Pancreas (tissue), 10 donors: ENCODE measurements at regions not wholly inside any gene's neighbourhood (a gene's known extent, or its start where the extent isn't known, plus 50 kb on each side); places are given as distances from the start of the nearest gene placed in this dataset.

Experiments
- ATAC-seq, 4 donors: fragments of 200-7000 bp; cut with Tn5 transposase; one replicate each; pipeline versions ENCODE4 v1.8.0 to v1.9.1; 2020; ENCODE audit warnings: mild to moderate bottlenecking in 4 of 4, moderate library complexity in 4 of 4
- DNase-seq, 6 donors: peaks; one replicate each; pipeline ENCODE4 v3.0.0-alpha.2; 2020
- FAIRE-seq: peaks from 2 replicates; lab custom pipeline; 2012; peaks lifted over from hg19 to GRCh38; lab: Jason Lieb, UNC
- H3K27ac ChIP-seq, 4 donors: fragments of 200-600 bp; sonication (generic); 1 replicate in 3 of 4; 2 replicates in 1 of 4; pipeline versions ENCODE4 v1.5.0 to v1.8.0; 2020
- H3K27me3 ChIP-seq, 4 donors: fragments of 200-600 bp; one replicate each; pipeline ENCODE4 v1.8.0; 2021
- H3K36me3 ChIP-seq, 3 donors: fragments of 200-600 bp; sonication (generic) in 1 of 3; one replicate each; pipeline versions ENCODE4 v1.5.0 to v1.8.0; 2020 to 2021
- H3K4me1 ChIP-seq, 3 donors: fragments of 200-600 bp; one replicate each; pipeline ENCODE4 v1.8.0; 2021
- H3K4me3 ChIP-seq, 4 donors: fragments of 200-600 bp; sonication (generic) in 2 of 4; one replicate each; pipeline versions ENCODE4 v1.5.0 to v1.8.0; 2020 to 2021
- H3K9me3 ChIP-seq, 4 donors: fragments of 200-600 bp; one replicate each; pipeline ENCODE4 v1.8.0; 2021
- CTCF ChIP-seq, 4 donors: fragments of 200-600 bp; sonication (generic) in 3 of 4; IDR thresholded peaks; one replicate each; pipeline versions ENCODE4 v1.5.0 to v1.8.0; 2021; ENCODE audit warnings: antibody characterized with exemption in 4 of 4
- WGBS, 2 donors: extraction: QIAGEN DNeasy Blood & Tissue Kit; methylation state at CpG; one replicate each; pipeline ENCODE4 v1.1.7; 2013; 5-methylcytosine and 5-hydroxymethylcytosine counted together
- intact Hi-C, 3 donors: fragments of 100-400 bp; cut with DNase I; formaldehyde crosslinking; loops; one replicate each; pipeline versions ENCODE4 v1.11.1 to v1.14.2; 2022
- donor health status: healthy with polysubstance abuse.
- donor health status: DM: no; HTN: no; CAD: no; lungs with moderate emphysema.
- donor health status: DM: no; HTN: no; CAD: no.
- donor health status: control.
- donor health status: control.
- donor health status: Bipolar disorder and iron deficiency.
- donor health status: DM: yes; HTN: yes; CAD: no.
- donor health status: DM: no; HTN: no; CAD: no.
- donor health status: DM: no; HTN: no; CAD: no.
- donor health status: DM: yes; HTN: yes; CAD: no.

- H3K9me3 ChIP-seq: no peaks in the 10 kb centered on the region
- H3K27me3 ChIP-seq: no peaks in the 10 kb centered on the region
- no peak overlapping the region for H3K4me3 ChIP-seq
- intact Hi-C loops: loop anchor here in 1 of 3 donors (10.0 kb wide), 1 partner anchor 258 kb away; no protein-coding TSS in a partner anchor
- H3K27ac ChIP-seq: no peak overlapping the region
- DNase-seq (no peak), FAIRE-seq (no peak), ATAC-seq (no peak)
- H3K4me1 ChIP-seq: no peaks in the 10 kb centered on the region
- no peaks in the 10 kb centered on the region for H3K36me3 ChIP-seq
- no peak for TF ChIP-seq CTCF (IDR thresholded peaks at IDR 0.05)
- WGBS, 2 donors: 56 to 69% methylated on average over 3 of the region's 3 CpGs
Measured at GRCh38 chr7:24406789-24407299, 122.9 kb downstream of the NPY start.

- DNase-seq: no peak
- Histone ChIP-seq H3K4me1 (no peaks in the 10 kb centered on the region), H3K9me3 (no peaks in the 10 kb centered on the region), H3K27ac (no peak overlapping the region), H3K4me3 (no peak overlapping the region), H3K36me3 (no peaks in the 10 kb centered on the region), H3K27me3 (no peaks in the 10 kb centered on the region)
- FAIRE-seq: no peak
- intact Hi-C loops: loop anchor here in 1 of 3 donors (10.0 kb wide), 1 partner anchor 257 kb away; no protein-coding TSS in a partner anchor
- no peak for TF ChIP-seq CTCF (IDR thresholded peaks at IDR 0.05)
- no peak for ATAC-seq
- 60 to 79% methylated on average over 1 of the region's 1 CpG for WGBS, 2 donors
Measured at GRCh38 chr7:24407965-24408364, 124.0 kb downstream of the NPY start.

- intact Hi-C loops: loop anchor here in 1 of 3 donors (10.0 kb wide), 1 partner anchor 256 kb away; no protein-coding TSS in a partner anchor
- H3K27me3 ChIP-seq: no peaks in the 10 kb centered on the region
- no peak overlapping the region for H3K4me3 ChIP-seq
- no peaks in the 10 kb centered on the region for H3K36me3 ChIP-seq
- H3K9me3 ChIP-seq: no peaks in the 10 kb centered on the region
- no peak for ATAC-seq
- FAIRE-seq: no peak
- no peak for DNase-seq
- H3K27ac ChIP-seq: no peak overlapping the region
- H3K4me1 ChIP-seq: no peaks in the 10 kb centered on the region
- 83 to 90% methylated on average over 9 of the region's 9 CpGs for WGBS, 2 donors
- TF ChIP-seq CTCF (IDR thresholded peaks at IDR 0.05): no peak
Measured at GRCh38 chr7:24408798-24409430, 124.9 kb downstream of the NPY start.

GRCh38 chr7:24409431-24410024, 125.5 kb downstream of the NPY start:
- FAIRE-seq (no peak), DNase-seq (no peak), ATAC-seq (no peak)
- H3K9me3 ChIP-seq: no peaks in the 10 kb centered on the region
- no peak overlapping the region for H3K4me3 ChIP-seq
- intact Hi-C loops: loop anchor here in 1 of 3 donors (10.0 kb wide), 1 partner anchor 255 kb away; no protein-coding TSS in a partner anchor
- H3K27me3 ChIP-seq: no peaks in the 10 kb centered on the region
- WGBS, 2 donors: 75 to 83% methylated on average over 6 of the region's 6 CpGs
- H3K4me1 ChIP-seq: no peaks in the 10 kb centered on the region
- no peak for TF ChIP-seq CTCF (IDR thresholded peaks at IDR 0.05)
- no peak overlapping the region for H3K27ac ChIP-seq
- no peaks in the 10 kb centered on the region for H3K36me3 ChIP-seq

GRCh38 chr7:24411226-24411625, 127.2 kb downstream of the NPY start:
- Histone ChIP-seq H3K27ac (no peak overlapping the region), H3K27me3 (no peaks in the 10 kb centered on the region), H3K9me3 (no peaks in the 10 kb centered on the region), H3K4me3 (no peak overlapping the region), H3K4me1 (no peaks in the 10 kb centered on the region), H3K36me3 (no peaks in the 10 kb centered on the region)
- 53 to 57% methylated on average over 3 of the region's 3 CpGs for WGBS, 2 donors
- TF ChIP-seq CTCF (IDR thresholded peaks at IDR 0.05): no peak
- FAIRE-seq: no peak
- peak in 3 of 4 donors; percentile 20 to 91 (median 74) for ATAC-seq
- no peak for DNase-seq
- intact Hi-C loops: no loop called here
